Fibroblast of skin of back (primary cell): ENCODE measurements at regions not wholly inside any gene's neighbourhood (a gene's known extent, or its start where the extent isn't known, plus 50 kb on each side); places are given as distances from the start of the nearest gene placed in this dataset.
"Not testable (repeated sequence)": the region's sequence is repeated elsewhere in the genome, so short reads cannot be mapped to it uniquely, and the experiment has no call there.

ENCODE experiments used
- DNase-seq: peaks from one replicate; pipeline ENCODE4 v3.0.0-alpha.2; 2013

DNA sequence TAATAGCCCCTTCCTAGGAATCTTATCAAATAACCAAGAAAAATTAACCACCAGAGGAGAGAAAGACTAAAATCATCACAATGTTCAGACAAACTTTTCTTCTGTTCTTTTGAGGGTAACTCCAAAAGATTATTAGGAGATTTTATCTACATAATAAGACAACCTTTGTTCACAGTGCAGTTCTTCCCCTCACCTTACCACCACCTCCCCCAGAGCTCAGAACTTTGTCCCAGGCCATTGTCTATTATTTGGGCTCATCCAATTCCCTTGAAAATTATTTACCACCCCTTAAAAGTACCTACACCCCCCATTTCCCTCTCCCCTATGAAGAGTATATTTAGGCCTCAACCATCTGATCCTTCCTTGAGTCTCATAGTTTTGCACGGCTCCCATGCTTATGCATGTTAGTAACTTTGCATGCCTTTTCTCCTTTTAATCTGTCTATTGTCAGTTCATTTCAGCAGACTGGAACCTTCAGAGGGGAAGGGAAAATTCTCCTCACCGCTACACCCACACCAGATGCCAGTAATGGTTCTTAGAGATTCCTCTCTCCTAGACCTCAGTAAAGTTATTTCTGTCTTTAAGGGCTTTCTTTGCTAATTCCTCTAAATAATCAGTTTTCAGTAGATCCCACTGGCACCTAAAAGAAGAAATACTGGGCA, 234.9 kb downstream of the SKIDA1 start:
- no peak for DNase-seq

DNA sequence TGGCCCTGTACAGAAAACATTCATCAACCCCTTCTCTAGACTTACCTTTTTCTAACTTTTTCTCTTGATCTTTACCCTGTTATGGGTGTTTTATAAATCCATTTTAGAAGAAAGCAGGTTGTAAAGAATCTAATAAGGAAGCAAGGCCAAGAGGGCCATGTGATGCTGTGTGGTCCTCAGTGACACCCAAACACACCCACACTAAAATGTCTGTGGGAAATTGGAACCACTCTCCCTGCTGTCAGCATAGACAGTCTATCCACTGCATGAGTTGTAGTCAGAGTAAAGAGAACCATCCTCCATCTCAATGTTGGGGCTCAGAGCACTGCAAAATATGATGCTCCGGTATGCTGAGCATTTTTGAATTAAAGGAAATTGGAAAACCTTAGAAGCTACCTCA, 235.5 kb downstream of the SKIDA1 start:
- DNase-seq, result no peak

DNA sequence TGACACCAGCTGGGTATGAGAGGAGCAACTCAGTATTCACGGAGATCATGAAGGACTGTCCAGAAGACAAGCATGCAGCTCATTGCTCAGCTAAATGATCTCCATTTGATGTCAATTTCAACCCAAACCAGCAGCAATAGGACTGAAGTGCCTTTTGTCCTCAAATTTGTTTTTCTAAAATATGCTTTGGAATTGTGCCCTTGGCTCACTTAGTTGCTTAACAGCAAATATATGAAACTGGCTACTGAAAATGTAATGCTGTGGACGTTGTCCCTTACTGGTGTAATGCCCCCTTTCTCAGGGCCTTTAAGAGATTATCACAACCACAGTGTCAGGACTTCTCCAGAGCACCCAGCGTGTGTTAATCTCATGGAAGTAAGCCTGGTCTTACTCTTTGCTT, 236.2 kb downstream of the SKIDA1 start:
- no peak for DNase-seq

DNA sequence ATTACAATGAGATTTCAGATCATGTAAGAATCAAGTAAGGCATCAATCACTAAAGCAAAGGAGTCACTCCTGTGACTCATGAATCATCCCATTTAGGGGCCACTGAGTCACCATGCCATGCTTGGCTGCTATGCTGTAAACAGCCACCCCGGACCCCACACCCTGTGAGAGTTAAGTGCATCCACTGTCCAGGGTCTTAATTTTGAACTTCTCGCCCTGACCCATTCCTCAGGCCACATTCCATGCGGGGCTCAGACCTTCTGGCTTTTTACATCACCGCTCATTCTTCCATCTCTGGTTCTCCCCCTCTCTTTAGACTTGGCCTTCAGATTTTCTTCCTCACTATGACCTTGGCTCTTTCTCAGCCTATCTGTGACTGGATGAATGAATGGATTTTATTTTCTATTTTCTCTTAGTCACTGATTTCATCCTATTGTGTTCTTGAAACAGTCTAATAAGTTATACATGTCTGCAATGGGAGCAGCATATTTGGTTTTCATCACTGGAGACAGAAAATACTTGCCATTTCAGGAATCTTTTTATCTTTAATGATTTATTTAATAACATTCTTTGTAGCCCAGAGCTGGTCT, 239.6 kb downstream of the SKIDA1 start:
- peak; percentile 40 for DNase-seq

DNA sequence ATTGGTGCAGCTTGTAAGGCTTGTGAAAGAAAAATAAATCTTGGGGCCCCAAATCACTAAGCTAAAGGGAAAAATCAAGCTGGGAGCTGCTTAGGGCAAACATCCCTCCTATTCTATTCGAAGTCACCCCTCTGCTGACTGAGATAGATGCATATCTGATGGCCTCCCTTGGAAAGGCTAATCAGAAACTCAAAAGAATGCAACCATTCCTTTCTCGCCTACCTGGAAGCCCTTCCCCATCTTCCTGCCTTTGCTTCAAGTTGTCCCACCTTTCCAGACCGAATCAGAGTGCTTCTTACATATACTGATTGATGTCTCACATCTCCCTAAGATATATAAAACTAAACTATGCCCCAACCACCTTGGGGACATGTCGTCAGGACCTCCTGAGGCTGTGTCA, 240.3 kb downstream of the SKIDA1 start:
- DNase-seq, result no peak

DNA sequence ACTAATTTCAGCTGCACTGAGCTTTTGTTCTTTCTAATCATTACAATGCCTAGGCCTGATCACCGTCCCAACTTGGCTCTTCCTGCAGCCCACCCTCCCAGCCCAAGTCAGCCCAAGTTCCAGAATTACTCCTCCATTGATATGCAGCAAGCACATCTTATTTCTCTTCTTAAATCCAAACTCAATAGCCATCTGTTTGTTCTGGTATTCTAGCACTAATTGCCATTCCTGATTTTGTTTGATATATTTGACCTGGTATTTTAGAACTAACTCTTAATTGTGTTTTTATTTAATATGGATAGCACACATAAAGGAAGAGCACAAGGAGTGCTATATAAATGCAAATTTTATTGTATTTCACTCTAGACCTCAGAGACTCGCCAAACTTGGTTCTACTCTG, 241.2 kb downstream of the SKIDA1 start:
- no peak for DNase-seq

DNA sequence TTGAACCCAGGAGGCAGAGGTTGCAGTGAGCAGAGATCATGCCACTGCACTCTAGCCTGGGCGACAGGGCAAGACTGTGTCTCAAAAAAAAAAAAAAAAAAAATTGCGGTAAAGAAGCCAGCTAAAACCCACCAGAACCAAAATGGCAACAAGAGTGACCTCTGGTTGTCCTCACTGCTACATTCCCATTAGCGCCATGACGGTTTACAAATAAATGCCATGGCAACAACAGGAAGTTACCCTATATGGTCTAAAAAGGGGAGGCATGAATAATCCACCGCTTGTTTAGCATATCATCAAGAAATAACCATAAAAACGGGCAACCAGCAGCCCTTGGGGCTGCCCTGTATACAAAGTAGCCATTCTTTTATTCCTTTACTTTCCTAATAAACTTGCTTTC, 242.4 kb downstream of the SKIDA1 start:
- DNase-seq, result not testable (repeated sequence)

DNA sequence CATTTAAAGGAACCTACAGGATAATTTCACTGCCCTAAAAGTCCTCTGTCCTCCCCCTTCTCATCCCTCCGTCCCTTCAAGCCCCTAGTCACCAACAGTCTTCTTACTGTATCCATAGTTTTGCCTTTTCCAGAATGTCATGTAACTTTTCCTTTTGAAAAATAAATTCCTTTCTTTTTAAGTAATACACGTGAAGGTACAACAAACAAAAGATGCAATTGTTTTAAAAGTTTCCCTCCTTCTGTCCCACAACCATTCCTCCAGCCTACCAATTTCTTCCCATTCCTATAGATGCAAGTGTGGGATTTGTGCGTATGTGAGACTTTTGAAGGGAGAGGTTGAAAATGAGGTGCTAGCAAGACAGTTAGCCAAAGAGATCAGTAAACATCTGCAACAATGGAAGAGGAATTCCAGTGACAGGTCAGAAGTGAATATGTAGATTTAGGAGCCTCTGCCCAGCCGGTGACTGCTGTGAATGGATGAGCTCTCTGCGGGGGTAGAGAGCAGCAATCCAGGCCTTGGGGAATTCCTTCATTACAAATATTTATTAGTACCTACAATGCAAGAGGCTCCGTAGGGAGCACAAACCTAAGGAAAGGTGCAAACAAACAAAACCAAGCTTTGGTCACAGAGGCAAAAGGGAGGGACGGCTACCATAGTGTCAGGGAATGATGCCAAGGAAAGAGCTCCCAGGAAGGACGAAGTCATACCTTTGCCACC, 243.6 kb downstream of the SKIDA1 start:
- no peak for DNase-seq

DNA sequence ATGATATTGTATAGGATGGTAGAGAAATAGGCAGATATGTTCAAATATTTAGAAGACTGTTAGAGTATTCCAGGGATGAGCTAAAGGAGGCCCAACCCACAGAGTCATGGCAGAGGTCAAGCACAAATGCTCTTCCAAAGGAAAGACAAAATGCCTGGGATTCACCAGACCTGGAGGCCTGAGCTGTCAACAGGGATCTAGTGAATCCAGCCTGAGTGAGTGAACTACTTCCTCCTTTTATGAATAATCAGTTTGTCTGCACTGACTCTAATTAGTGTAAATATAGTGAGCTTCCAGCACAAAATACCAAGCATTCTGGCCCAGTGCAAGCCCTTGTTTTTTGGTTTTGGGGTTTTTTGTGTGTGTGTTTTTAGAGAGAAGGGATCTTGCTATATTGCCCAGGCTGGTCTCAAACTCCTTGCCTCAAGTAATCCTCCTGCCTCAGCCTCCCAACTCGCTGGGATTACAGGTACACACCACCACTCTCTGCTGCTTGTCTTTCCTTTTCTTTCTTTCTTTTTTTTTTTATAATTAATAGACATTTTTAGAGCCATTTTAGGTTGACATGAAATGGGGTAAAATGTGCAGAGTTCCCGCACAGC, 244.4 kb downstream of the SKIDA1 start:
- peak; percentile 40 for DNase-seq

DNA sequence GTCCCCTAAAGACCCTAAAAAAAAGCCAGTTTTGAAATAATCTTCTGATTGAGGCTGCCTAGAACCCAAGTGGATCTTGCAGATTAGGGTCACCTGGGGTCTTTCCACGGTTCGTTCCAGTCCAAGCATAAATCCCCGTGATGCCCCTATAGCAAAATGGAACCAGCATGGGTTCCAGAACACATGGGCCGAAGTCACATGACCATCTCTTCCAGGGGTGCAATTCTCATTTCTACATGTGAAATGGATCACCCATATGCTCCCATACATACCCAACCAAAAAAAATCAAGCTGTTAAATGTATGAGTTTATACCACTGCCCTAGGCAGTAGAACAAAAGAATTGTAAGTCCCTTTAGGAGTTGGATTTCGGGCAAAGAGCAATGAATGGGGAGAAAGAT, 245.4 kb downstream of the SKIDA1 start:
- DNase-seq, result no peak

DNA sequence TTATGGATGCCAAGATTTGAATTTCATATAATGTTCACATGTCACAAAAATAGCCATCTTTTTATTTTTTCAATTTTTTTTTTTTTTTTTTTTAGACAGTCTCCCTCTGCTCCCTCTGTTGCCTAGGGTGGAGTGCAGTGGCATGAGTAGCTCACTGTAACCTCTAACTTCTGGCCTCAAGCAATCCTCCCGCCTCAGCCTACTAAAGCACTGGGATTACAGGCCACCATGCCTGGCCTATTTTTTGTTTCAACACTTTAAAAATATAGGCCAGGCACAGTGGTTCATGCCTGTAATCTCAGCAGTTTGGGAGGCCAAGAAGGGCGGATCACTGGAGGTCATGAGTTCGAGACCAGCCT, 246.3 kb downstream of the SKIDA1 start:
- no peak for DNase-seq

DNA sequence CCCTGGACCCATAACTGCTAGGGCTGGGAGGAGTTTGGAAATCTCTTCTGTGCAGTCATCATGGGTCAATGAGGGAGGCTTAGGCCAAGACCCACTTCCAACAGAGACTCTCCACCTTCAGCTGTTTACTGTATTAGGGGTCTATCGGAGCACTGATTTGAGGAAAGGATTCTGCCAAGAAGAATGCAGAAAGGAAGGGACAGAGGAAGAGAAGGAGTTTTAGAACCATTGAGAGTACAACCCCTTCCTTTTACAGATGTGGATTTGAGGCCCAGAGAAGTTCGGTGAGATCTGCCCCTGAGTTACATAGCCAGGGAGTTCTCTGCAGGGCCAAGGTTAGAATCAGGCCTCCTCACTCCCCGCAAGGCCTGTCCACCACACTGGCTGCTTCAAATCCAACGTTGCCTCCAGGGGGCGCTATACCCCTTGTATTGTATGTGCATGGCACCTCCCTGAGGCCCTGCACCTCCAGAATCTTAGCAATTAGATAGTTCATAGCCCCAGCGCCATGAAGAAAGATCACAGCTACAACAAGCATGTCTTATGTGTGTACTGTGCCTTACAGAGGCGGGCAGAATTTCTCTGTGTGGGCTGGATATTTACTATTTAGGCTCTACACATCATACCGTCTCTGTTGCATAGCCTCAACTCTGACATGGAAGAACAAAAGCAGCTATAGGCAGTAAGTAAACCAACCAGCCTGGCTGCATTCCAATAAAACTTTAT, 246.8 kb downstream of the SKIDA1 start:
- DNase-seq, result peak; percentile 87

DNA sequence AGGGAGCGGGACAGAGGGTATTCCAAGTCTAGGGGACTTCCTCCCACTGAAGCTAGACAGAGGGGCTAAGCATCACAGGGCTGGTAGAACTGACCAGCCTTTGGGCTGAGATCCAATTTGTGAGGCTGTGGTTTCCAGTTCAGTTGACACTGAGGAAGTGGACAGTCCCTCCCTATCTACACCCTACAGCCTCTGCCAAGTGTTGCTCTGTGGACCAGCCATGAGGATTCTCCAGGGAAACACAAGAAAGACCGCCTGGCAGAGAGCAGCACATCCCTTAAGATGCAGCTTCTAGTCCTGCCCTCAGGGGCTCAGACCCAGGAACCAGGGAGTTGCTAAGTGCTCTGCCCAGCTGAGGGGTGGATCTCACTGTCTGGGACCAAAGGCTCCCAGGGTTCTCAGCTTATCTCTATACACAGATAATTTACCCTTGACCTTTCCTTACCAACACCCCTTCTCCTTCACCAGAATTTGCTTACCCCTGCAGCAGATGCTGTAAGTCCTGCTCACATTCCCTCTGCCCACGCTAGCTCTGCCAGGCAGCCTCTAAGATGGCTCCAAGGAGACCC, 252.0 kb downstream of the SKIDA1 start:
- DNase-seq, result no peak

DNA sequence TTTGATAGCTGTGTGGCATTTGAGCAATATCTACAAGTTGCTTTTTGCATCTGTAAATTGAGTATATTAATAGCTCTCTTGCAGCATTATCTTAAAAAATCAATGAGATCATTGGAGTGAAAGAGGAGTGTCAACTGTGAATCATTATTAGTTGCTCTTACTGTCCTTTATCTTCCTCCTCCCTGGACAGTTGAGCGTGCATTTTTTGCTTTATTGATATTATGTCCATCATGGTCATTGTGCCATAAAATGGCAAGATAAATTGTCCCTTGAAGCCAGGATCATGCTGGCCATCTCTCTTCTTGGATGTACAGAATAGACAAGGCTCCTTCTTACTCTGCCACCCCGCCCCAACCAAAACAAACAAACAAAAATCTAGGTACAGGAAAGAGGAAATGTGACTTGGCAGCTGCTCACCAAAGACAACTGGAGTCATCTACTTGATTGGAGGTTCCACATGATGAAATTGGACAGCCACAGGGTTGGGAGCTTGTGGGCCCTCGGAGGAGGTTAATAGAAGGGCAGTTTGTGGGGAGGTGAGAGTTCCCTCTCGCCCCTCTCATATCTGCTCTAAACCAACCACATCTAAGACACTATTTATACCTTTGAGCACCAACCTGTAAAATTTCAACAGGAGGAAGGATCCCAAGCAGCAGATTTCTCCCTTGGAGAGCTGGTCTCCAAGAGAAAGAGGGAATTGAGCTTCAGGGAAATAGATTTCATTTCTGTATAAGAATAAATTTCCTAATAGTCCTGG, 252.7 kb downstream of the SKIDA1 start:
- no peak for DNase-seq

DNA sequence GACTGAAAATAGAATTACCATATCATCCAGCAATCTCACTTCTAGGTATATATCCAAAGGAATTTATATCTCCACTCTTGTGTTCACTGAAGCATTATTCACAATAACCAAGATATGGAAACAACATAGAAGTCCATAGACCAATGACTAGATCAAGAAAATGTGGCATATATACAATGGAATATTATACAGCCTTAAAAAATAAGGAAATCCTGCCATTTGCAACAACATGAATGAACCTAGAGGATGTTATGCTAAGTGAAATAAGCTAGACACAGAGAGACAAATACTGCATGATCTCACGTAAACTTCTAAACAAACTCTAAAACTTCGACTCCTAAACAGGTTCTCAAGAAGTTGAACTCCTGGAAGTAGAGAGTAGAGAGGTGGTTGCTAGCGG, 254.5 kb downstream of the SKIDA1 start:
- no peak for DNase-seq

DNA sequence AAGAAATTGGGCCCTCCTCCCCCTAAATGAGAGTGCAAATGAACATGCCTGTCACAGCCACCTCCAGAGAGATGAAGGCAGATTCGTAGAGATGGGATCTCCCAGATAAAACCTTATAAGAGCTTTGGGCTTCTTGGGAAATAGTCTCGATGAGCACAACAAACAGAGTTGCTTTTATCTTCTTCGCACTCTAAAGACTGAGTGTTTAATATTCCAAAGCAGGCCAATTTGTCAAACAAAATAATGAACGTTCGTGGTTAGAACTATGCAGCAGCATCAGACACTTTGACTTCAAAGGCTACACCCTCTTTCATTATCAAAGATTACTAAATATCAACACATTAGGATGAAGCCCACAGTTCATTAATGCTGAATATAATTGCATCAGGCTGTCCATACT, 256.2 kb downstream of the SKIDA1 start:
- DNase-seq, result no peak

DNA sequence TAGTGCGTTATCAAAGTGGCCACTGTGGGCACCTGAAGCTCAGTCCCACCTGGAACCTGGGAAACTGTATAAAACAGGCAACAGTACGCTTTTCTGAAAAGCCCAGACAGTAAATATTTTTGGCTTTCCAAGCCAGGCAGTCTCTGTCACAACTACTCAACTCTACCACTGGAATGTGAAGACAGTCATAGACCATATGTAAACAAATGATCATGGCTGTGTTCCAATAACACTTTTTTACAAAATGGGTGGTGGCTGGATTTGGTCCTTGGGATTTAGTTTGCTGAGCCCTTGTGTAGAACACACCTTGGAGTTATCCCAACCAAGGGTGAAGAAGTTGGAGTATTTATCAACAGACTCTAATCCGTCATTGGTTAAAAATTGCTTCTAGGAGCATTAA, 259.9 kb downstream of the SKIDA1 start:
- DNase-seq, result peak; percentile 77

DNA sequence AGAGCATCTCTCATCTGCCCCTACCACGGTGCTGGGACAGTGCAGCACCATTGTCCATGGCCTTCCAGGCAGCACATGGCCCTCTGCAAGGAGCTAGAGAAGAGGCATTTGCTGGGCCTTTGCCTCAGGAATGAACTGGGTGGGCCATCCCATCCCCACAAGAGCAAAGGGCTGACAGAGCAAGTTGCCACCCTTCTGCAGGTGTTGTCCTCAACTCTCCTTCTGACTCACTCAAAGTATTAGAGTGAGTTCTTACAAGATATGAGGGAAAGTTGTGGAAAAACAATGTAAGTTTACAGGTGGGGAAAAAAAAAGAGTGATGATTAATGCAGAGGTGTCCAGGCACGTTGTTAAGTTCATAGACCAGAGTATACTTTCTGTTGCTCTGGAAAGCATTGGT, 261.2 kb downstream of the SKIDA1 start:
- no peak for DNase-seq

DNA sequence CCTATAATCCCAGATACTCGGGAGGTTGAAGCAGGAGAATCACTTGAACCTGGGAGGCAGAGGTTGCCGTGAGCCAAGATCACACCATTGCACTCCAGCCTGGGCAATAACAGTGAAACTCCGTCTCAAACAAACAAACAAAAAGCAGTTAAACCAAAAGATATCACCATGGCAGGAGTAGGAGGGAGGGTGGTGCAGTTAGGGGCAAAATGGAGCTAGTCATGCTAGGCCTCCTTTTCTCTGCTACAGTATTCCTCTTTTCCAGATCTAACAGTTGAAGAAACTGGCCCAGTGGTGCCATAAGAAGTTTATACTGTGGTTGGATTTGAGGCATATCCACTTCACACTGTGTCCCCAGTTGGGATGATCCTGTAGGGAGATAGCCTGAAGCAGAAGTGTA, 261.6 kb downstream of the SKIDA1 start:
- no peak for DNase-seq

DNA sequence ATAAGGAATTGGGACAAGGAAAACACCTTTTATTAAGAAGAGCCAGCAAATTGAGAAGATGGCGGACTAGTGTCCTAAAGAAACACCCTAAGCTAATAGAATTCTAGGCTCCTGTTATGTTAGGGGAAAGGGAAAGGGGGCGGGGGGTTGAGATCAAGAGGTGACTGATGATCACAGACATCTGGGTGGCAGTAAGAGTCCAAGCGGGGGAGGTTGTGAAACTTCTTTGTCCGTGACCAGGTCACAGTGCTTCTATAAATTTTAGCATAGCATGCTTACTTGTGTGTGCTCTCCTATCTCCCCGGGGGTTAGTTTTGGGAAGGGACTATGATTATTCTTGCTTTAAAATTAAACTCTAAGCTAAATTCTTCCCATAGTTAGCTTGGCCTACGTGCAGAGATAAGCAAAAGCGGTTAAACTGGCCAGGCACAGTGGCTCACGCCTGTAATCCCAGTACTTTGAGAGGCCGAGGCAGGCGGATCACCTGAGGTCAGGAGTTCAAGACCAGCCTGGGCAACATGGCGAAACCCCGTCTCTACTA, 262.1 kb downstream of the SKIDA1 start:
- no peak for DNase-seq

DNA sequence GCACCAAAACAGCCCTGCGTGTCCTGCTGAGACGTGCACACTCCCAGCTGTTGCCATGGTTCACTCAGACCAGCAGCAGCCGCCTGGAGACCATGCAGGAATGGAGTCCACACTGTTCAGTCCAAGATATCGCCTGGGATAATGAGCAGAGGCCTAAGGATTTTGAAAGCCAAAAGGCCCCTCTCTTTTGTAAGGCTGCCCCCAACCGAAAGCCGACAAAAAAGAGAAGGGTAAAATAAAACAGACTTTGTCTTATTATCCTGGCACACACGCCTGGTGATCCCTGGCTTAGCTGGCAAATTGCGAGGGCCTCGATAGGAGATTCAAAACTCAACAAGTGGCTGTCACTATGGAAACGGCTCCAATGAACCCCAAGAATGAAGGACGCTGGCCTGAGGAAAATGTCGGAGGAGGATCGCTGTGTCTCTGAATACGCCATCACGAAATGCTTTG, 263.6 kb downstream of the SKIDA1 start:
- DNase-seq, result no peak
